ENCODE measurements at regions not wholly inside any gene's neighbourhood (a gene's known extent, or its start where the extent isn't known, plus 50 kb on each side); places are given as distances from the start of the nearest gene placed in this dataset.

DNA sequence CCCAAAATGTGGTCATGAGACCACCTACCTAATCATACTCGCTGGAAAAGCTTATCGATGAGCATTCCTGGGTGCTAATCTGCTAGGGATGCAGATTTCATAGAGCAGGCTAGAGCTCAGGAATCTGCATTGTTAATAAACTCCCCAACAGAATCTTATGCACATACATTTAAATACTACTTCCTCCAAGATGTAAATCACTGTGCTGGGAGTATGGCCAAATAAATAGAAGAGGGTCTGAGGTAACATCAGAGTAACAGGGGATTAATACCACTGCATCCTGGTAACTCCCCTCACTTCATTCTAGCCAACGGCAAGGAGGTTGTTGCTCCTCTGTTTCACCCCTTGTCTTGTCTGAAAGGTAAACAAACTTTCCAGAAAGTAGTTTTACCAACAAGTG, 118.3 kb upstream of the SEMA6D start:
- TF ChIP-seq, protein P1, sequence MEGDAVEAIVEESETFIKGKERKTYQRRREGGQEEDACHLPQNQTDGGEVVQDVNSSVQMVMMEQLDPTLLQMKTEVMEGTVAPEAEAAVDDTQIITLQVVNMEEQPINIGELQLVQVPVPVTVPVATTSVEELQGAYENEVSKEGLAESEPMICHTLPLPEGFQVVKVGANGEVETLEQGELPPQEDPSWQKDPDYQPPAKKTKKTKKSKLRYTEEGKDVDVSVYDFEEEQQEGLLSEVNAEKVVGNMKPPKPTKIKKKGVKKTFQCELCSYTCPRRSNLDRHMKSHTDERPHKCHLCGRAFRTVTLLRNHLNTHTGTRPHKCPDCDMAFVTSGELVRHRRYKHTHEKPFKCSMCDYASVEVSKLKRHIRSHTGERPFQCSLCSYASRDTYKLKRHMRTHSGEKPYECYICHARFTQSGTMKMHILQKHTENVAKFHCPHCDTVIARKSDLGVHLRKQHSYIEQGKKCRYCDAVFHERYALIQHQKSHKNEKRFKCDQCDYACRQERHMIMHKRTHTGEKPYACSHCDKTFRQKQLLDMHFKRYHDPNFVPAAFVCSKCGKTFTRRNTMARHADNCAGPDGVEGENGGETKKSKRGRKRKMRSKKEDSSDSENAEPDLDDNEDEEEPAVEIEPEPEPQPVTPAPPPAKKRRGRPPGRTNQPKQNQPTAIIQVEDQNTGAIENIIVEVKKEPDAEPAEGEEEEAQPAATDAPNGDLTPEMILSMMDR (IDR thresholded peaks at IDR 0.05; ENCODE audit: low read depth, low read length): no peak
- DNase-seq (ENCODE audit: extremely low read depth, low read depth): no peak

DNA sequence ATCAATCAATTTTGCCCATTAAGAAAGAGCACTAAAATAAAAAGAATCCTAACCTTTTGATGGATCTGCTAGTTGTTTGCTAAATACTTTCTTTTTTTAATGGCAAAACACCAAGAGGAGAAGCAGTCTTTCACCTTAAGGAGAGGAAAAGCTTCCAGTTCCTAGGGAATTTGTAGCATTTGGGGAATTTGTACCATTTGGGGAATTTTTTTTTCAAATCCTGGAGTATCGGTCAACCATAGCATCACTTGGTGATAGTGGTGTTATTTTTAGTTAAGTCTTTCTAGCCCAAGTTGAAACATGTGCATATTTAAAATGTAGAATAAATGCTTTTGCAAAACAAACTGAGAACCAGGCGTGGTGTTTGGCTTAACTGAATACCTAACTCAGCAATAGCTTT, 117.5 kb upstream of the SEMA6D start:
- no peak for DNase-seq (ENCODE audit: extremely low read depth, low read depth)
- TF ChIP-seq, protein P1 (IDR thresholded peaks at IDR 0.05; ENCODE audit: low read depth, low read length): no peak

DNA sequence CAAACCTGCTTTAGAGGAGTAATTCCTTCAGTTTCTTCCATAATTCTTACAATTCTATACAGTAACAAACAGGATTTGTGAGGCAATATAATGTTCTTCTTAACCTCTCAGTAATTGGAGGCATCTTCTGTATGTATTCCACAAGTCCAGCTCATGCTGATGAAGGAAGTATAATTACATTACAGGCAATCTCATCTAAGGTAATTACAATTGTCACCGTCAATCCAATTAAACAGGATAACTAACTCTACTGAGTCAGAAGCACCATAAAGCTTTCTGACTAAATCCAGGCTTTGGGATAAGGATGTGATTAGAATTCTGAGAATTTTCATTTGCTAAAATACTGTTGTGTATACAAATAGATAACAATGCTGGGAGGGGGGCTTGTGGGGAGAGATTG, 115.2 kb upstream of the SEMA6D start:
- TF ChIP-seq, protein P1 (IDR thresholded peaks at IDR 0.05; ENCODE audit: low read depth, low read length): no peak

DNA sequence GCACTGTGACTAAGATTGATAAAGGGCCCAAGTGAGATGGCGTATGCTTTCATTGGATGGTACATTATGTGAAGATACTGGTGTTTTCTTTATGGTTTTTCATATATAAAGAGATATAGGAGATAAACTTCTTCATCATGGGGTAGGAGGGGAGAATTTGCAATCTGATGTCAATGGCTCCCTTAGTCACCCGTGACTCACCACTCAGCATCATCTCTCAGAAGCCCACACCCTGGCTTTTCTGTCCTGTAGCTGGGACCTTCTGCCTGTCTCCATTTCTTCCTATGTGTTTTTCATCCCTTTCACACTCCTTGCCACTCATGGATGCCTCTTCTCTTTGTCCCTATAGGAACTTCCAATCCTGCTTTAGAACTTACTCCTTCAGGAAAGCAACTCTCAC, 114.3 kb upstream of the SEMA6D start:
- no peak for DNase-seq (ENCODE audit: extremely low read depth, low read depth)
- TF ChIP-seq, protein P1 (IDR thresholded peaks at IDR 0.05; ENCODE audit: low read depth, low read length): no peak

More for the DNA sequence above, 115.2 kb upstream of the SEMA6D start:
- no peak for DNase-seq (ENCODE audit: extremely low read depth, low read depth)

DNA sequence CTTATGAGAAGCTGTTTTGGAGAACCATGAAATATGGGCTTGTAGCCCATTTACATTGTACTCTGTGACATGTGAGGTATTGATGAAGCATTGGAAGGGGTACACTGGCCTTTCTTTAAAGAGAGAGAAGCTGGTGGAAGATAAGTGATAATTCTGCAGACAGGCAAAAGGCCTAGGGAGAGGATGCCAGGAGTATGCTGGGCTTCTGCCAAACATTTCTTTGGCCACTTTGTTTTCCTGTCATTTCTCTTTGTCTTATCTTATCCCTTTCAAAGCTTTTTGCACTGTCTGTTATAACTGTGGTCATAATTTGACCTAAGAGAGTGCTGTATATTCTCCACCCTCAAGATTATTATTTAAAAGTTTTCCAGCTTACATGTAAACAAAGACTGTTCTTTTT, 109.6 kb upstream of the SEMA6D start:
- TF ChIP-seq, protein P1 (IDR thresholded peaks at IDR 0.05; ENCODE audit: low read depth, low read length): no peak
- DNase-seq (ENCODE audit: extremely low read depth, low read depth): no peak

DNA sequence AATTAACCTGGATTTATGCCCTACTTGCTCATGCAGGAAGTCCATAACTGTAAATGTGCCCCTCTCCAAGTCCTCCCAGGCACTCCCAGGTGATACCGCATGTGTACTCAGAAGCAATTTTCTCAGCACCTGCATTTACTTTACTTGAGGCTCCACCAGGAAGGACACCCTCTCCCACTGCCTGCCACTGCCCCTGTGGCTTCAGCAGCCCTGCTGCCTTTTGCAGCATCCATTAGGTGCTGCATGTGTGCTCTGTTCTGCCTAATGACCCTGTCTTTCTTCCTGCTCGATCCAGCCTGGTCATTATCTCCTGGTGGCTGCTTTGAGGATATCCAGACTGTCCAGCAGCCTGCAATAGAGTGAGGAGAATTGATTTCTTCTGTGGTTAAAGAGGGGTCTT, 107.6 kb upstream of the SEMA6D start:
- DNase-seq (ENCODE audit: extremely low read depth, low read depth): no peak
- TF ChIP-seq, protein P1 (IDR thresholded peaks at IDR 0.05; ENCODE audit: low read depth, low read length): no peak

DNA sequence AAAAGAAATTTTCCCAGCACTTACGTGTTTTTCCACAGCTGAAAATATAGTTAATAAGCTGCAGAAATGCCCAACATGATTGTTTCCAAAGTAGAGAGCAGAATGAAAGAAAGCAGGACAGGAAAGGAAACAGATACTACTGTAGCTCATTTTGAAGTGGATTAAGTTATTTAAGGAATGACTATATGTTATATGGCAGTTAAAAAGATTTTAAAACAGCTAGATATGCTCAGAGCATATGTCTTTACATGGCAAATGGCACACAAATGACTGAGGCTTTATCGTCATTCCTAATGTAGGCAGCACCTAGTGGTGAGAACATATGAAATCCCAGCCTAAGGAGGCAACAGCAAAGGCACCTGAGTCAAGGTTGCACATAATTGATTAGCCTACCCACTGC, 106.6 kb upstream of the SEMA6D start:
- TF ChIP-seq, protein P1 (IDR thresholded peaks at IDR 0.05; ENCODE audit: low read depth, low read length): no peak
- no peak for DNase-seq (ENCODE audit: extremely low read depth, low read depth)

All from AG09319 (cell line).